CD4-positive, CD25-positive, alpha-beta regulatory T cell (primary cell): ENCODE measurements at regions not wholly inside any gene's neighbourhood (a gene's known extent, or its start where the extent isn't known, plus 50 kb on each side); places are given as distances from the start of the nearest gene placed in this dataset.

Experiments used
- ATAC-seq, 2 donors: fragments of 150-1000 bp; cut with Tn5 transposase; one replicate each; pipeline ENCODE4 v1.10.0; 2021; ENCODE audit warnings: low read depth in 2 of 2, moderate number of reproducible peaks in 2 of 2, moderate library complexity in 1 of 2
- DNase-seq, 3 donors: peaks; one replicate each; pipeline versions ENCODE4 v3.0.0 to v3.0.0-alpha.2; 2012 to 2022; ENCODE audit warnings: mixed read lengths in 1 of 3
- H3K27ac ChIP-seq: one replicate; pipeline ENCODE4 v1.7.0; 2013; ENCODE audit warnings: mild to moderate bottlenecking, low read length; ENCODE audit not compliant: insufficient read depth, poor library complexity, severe bottlenecking
- H3K27me3 ChIP-seq: one replicate; pipeline ENCODE4 v1.7.0; 2013; ENCODE audit warnings: low read length; ENCODE audit not compliant: control insufficient read depth, insufficient read depth
- H3K36me3 ChIP-seq: one replicate; pipeline ENCODE4 v1.7.0; 2013; ENCODE audit warnings: mild to moderate bottlenecking, low read length, moderate library complexity; ENCODE audit not compliant: control insufficient read depth, insufficient read depth
- H3K4me1 ChIP-seq: 2 replicates; pipeline ENCODE4 v1.7.0; 2013; ENCODE audit warnings: mild to moderate bottlenecking, low read length; ENCODE audit not compliant: insufficient read depth, control insufficient read depth, poor library complexity, severe bottlenecking
- H3K4me3 ChIP-seq: one replicate; pipeline ENCODE4 v1.7.0; 2013; ENCODE audit warnings: low read depth, mild to moderate bottlenecking, low read length, moderate library complexity
- H3K9me3 ChIP-seq, 2 experiments: 1 replicate in 1 of 2; 2 replicates in 1 of 2; pipeline ENCODE4 v1.7.0; 2013; ENCODE audit warnings: low read length in 2 of 2, mild to moderate bottlenecking in 1 of 2, moderate library complexity in 1 of 2; ENCODE audit not compliant: control insufficient read depth in 2 of 2
- H3K27ac Mint-ChIP-seq, 3 donors: one replicate each; pipeline ENCODE4 v1.8.0; 2020 to 2022; ENCODE audit warnings: mild to moderate bottlenecking in 3 of 3, mixed read lengths in 3 of 3, moderate library complexity in 2 of 3
- H3K27me3 Mint-ChIP-seq: one replicate; pipeline ENCODE4 v1.8.0; 2022; ENCODE audit warnings: mild to moderate bottlenecking, mixed read lengths
- H3K36me3 Mint-ChIP-seq: one replicate; pipeline ENCODE4 v1.8.0; 2020; ENCODE audit warnings: mixed read lengths
- H3K4me1 Mint-ChIP-seq, 4 donors: one replicate each; pipeline ENCODE4 v1.8.0; 2020 to 2022; ENCODE audit warnings: mixed read lengths in 4 of 4, mild to moderate bottlenecking in 1 of 4
- H3K4me3 Mint-ChIP-seq, 4 donors: one replicate each; pipeline ENCODE4 v1.8.0; 2020 to 2022; ENCODE audit warnings: mild to moderate bottlenecking in 4 of 4, mixed read lengths in 4 of 4, moderate library complexity in 3 of 4
- H3K9me3 Mint-ChIP-seq, 7 donors: one replicate each; pipeline ENCODE4 v1.8.0; 2020 to 2022; ENCODE audit warnings: mixed read lengths in 7 of 7, mild to moderate bottlenecking in 3 of 7, moderate library complexity in 2 of 7

- no peak overlapping the region for H3K4me3 ChIP-seq
- no peak for ATAC-seq
- H3K27me3 ChIP-seq, result no peaks in the 10 kb centered on the region
- Mint-ChIP-seq H3K9me3 (no peaks in the 10 kb centered on the region), H3K36me3 (no peaks in the 10 kb centered on the region), H3K4me1 (peaks cover 0 to 2% (median 0%) of the 10 kb centered on the region in 4 donors), H3K27me3 (no peaks in the 10 kb centered on the region), H3K27ac (no peak overlapping the region), H3K4me3 (no peak overlapping the region)
- H3K9me3 ChIP-seq, result no peaks in the 10 kb centered on the region
- no peaks in the 10 kb centered on the region for H3K4me1 ChIP-seq
- no peak for DNase-seq
- no peaks in the 10 kb centered on the region for H3K36me3 ChIP-seq
- no peak overlapping the region for H3K27ac ChIP-seq
Observed at GRCh38 chr6:53984581-53984980, 126.7 kb upstream of the MLIP start.

DNA sequence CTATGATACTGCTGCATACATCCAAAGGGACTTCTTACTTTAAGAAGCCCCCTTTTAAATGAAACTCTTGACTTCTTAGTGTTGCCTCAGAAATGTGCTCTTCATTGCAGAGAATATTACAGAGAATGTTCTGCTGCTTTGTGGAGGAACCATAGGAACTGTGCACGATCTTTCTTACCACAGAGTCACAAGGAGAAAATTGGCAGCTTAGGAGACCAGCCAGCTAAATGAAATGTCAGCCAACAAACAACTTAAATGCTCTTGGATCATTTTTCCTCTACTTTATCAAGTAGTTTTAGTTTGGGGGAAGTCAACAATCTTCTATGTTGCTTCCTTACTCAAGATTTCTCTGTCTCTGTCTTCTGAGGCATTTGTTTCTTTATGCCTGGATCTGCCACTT lies 125.9 kb upstream of the MLIP start:
- no peak for ATAC-seq
- Histone ChIP-seq H3K27ac (no peak overlapping the region), H3K27me3 (no peaks in the 10 kb centered on the region), H3K36me3 (no peaks in the 10 kb centered on the region), H3K4me1 (no peaks in the 10 kb centered on the region), H3K4me3 (no peak overlapping the region), H3K9me3 (no peaks in the 10 kb centered on the region)
- Mint-ChIP-seq H3K4me3 (no peak overlapping the region), H3K36me3 (no peaks in the 10 kb centered on the region), H3K9me3 (no peaks in the 10 kb centered on the region), H3K4me1 (peaks cover 0 to 2% (median 0%) of the 10 kb centered on the region in 4 donors), H3K27me3 (no peaks in the 10 kb centered on the region), H3K27ac (no peak overlapping the region)
- DNase-seq, result no peak

- Histone ChIP-seq H3K36me3 (no peaks in the 10 kb centered on the region), H3K4me3 (no peak overlapping the region), H3K27me3 (no peaks in the 10 kb centered on the region), H3K9me3 (no peaks in the 10 kb centered on the region), H3K4me1 (no peaks in the 10 kb centered on the region), H3K27ac (no peak overlapping the region)
- ATAC-seq, result no peak
- peak in 1 of 3 donors; percentile 2 for DNase-seq
- Mint-ChIP-seq H3K27ac (no peak overlapping the region), H3K9me3 (peaks cover 0 to 1% (median 0%) of the 10 kb centered on the region in 7 donors), H3K4me3 (no peak overlapping the region), H3K36me3 (no peaks in the 10 kb centered on the region), H3K4me1 (peaks cover 0 to 2% (median 0%) of the 10 kb centered on the region in 4 donors), H3K27me3 (no peaks in the 10 kb centered on the region)
Observed at GRCh38 chr6:53986165-53986720, 125.0 kb upstream of the MLIP start.

GRCh38 chr6:53986721-53987521 lies 124.3 kb upstream of the MLIP start:
- no peak for DNase-seq
- Histone ChIP-seq H3K9me3 (no peaks in the 10 kb centered on the region), H3K4me3 (no peak overlapping the region), H3K36me3 (no peaks in the 10 kb centered on the region), H3K27me3 (no peaks in the 10 kb centered on the region), H3K27ac (no peak overlapping the region), H3K4me1 (no peaks in the 10 kb centered on the region)
- Mint-ChIP-seq H3K4me1 (peaks cover 0 to 2% (median 0%) of the 10 kb centered on the region in 4 donors), H3K27ac (no peak overlapping the region), H3K9me3 (peaks cover 0 to 1% (median 0%) of the 10 kb centered on the region in 7 donors), H3K36me3 (no peaks in the 10 kb centered on the region), H3K27me3 (no peaks in the 10 kb centered on the region), H3K4me3 (no peak overlapping the region)
- no peak for ATAC-seq

DNA sequence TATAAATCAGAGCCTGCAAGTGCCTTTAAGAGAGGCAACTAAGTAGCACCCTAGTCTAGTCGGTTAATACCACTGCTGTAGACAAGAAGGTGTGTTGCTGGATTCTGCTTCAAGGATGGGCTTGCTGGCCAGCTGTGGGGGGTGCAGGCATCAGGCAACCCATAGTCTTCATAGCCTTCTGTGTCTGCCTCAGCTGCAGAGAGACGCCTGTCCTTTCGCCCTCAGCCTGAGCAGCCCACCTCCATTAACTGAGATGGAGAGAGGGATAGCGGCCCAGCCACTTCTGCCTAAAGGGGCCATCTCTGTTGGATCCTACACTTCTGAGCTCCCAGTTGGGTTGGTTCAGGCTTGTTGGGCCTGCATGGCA lies 123.7 kb upstream of the MLIP start:
- Mint-ChIP-seq H3K27me3 (no peaks in the 10 kb centered on the region), H3K4me1 (peaks cover 0 to 2% (median 0%) of the 10 kb centered on the region in 4 donors), H3K27ac (no peak overlapping the region), H3K36me3 (no peaks in the 10 kb centered on the region), H3K9me3 (peaks cover 0 to 1% (median 0%) of the 10 kb centered on the region in 7 donors), H3K4me3 (no peak overlapping the region)
- Histone ChIP-seq H3K4me1 (no peaks in the 10 kb centered on the region), H3K27me3 (no peaks in the 10 kb centered on the region), H3K36me3 (no peaks in the 10 kb centered on the region), H3K27ac (no peak overlapping the region), H3K9me3 (no peaks in the 10 kb centered on the region), H3K4me3 (no peak overlapping the region)
- DNase-seq (no peak), ATAC-seq (no peak)

GRCh38 chr6:53989504-53989903 lies 121.7 kb upstream of the MLIP start:
- DNase-seq, result no peak
- H3K9me3 ChIP-seq, result no peaks in the 10 kb centered on the region
- H3K27ac ChIP-seq, result no peak overlapping the region
- no peak for ATAC-seq
- H3K4me1 ChIP-seq, result no peaks in the 10 kb centered on the region
- Mint-ChIP-seq H3K4me1 (peaks cover 0 to 2% (median 0%) of the 10 kb centered on the region in 4 donors), H3K36me3 (no peaks in the 10 kb centered on the region), H3K27me3 (no peaks in the 10 kb centered on the region), H3K4me3 (no peak overlapping the region), H3K27ac (no peak overlapping the region), H3K9me3 (peaks cover 0 to 1% (median 0%) of the 10 kb centered on the region in 7 donors)
- H3K4me3 ChIP-seq, result no peak overlapping the region
- H3K27me3 ChIP-seq, result no peaks in the 10 kb centered on the region
- H3K36me3 ChIP-seq, result no peaks in the 10 kb centered on the region

DNA sequence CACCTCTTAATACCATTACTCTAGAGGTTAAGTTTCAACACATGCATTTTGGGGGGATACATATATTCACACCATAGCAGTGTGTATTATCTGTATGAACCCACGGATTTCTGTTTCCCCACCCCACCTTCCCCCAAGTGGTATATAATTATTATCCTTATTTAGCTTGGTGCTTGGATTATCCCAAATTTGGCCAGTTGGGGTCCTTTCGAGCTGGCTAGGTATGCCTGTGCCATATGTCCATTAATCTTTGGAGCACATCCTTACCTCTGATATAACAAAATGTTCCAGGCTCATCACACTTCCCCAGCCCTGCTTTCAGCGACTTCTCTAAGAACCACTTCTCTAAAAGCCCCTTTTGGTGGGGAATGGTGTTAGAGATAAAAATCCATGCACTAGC lies 118.7 kb upstream of the MLIP start:
- H3K27me3 ChIP-seq, result no peaks in the 10 kb centered on the region
- H3K4me1 ChIP-seq, result no peaks in the 10 kb centered on the region
- H3K36me3 ChIP-seq, result no peaks in the 10 kb centered on the region

GRCh38 chr6:53994201-53994600 lies 117.0 kb upstream of the MLIP start:
- H3K4me3 Mint-ChIP-seq, result no peak overlapping the region
- no peak overlapping the region for H3K4me3 ChIP-seq
- H3K36me3 ChIP-seq, result no peaks in the 10 kb centered on the region
- no peaks in the 10 kb centered on the region for H3K27me3 ChIP-seq
- H3K4me1 ChIP-seq, result no peaks in the 10 kb centered on the region
- H3K9me3 Mint-ChIP-seq, result peaks cover 0 to 1% (median 0%) of the 10 kb centered on the region in 7 donors
- peaks cover 0 to 3% (median 1%) of the 10 kb centered on the region in 4 donors for H3K4me1 Mint-ChIP-seq
- H3K27me3 Mint-ChIP-seq, result no peaks in the 10 kb centered on the region
- H3K27ac Mint-ChIP-seq, result no peak overlapping the region
- DNase-seq, result no peak
- no peak for ATAC-seq
- no peaks in the 10 kb centered on the region for H3K9me3 ChIP-seq
- H3K27ac ChIP-seq, result no peak overlapping the region
- H3K36me3 Mint-ChIP-seq, result no peaks in the 10 kb centered on the region

More for the DNA sequence above, 118.7 kb upstream of the MLIP start:
- Mint-ChIP-seq H3K9me3 (peaks cover 0 to 1% (median 0%) of the 10 kb centered on the region in 7 donors), H3K4me3 (no peak overlapping the region), H3K27ac (no peak overlapping the region), H3K4me1 (no peaks in the 10 kb centered on the region), H3K27me3 (no peaks in the 10 kb centered on the region), H3K36me3 (no peaks in the 10 kb centered on the region)
- Histone ChIP-seq H3K27ac (no peak overlapping the region), H3K9me3 (no peaks in the 10 kb centered on the region), H3K4me3 (no peak overlapping the region)
- DNase-seq (no peak), ATAC-seq (no peak)
